ENCODE measurements at regions not wholly inside any gene's neighbourhood (a gene's known extent, or its start where the extent isn't known, plus 50 kb on each side); places are given as distances from the start of the nearest gene placed in this dataset.

DNA sequence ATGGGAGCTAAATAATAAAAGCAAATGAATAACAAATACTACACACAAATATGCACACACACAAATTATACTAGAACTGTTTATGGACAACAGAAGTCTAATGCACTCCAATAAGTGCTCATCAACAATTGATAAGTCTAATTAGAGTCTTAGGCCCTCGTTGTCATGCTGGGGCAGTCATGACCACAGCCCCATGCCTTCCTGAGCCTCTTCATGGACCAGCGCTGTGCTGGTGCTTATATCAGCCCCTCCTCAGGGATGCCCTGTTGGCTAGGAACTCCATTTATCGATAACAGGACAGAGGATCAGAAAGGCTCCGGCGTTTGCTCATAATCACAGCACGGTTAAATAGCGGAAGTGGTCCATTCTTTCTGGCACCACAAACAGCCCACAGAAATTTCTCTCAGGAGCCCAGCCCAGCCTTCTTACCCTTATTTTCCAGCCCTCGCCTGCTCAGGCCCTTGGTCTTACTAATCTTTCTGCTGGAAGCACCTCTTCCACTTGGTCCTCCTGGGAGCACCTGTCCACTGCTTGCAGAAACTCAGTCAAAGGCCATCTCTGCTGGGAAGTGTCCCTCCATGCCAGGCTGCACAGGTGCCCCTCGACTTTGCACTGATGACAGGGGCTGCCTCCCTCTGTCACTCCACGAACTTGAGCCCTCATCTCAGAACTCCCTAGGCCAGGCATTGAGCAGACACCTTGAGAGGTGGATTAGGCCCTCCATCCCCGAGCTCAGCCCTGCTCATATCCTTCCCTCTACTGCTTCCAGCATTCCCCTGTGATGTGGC lies 500.2 kb upstream of the HS6ST1 start:
- no peak for DNase-seq (ENCODE audit: low read depth)

DNA sequence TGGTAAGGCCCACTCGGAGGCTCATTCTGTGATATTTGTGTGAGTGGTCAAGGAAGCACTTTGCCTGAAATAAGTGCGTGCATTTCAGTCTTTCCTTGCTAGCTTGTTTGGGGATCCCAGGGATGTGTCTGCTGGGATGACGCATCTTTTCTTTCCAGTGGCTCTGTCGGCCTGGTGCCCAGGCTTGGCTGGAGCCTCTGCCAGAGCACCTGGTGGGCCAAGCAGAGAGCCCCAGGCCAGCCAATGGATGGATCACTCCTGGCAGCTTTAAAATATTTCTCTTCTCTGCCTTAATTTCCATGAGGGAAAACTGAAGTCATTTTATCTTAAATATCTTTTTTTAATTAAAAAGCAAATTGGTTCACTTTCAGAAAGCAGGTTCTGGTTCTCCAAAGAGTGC lies 501.8 kb upstream of the HS6ST1 start:
- no peak for DNase-seq (ENCODE audit: low read depth)

DNA sequence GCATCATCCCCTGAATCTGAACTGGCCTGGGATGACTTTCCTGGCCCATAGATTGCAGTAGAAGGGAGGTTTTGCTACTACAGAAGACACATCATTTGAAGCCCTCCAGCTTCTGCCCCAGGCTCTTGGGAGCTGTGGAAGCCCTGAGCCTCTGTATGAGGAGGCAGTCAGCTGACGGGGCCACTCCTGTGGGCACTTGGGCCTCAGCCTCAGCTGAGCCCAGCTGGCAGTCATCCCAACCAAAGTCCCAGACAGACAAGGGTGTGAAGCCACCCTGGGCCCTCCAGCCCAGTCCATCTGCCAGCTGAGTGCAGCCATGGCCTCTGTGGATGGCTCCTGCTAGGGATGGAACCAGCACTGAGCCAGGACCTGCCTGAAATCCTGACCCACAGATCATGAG lies 502.3 kb upstream of the HS6ST1 start:
- DNase-seq (ENCODE audit: low read depth): no peak

DNA sequence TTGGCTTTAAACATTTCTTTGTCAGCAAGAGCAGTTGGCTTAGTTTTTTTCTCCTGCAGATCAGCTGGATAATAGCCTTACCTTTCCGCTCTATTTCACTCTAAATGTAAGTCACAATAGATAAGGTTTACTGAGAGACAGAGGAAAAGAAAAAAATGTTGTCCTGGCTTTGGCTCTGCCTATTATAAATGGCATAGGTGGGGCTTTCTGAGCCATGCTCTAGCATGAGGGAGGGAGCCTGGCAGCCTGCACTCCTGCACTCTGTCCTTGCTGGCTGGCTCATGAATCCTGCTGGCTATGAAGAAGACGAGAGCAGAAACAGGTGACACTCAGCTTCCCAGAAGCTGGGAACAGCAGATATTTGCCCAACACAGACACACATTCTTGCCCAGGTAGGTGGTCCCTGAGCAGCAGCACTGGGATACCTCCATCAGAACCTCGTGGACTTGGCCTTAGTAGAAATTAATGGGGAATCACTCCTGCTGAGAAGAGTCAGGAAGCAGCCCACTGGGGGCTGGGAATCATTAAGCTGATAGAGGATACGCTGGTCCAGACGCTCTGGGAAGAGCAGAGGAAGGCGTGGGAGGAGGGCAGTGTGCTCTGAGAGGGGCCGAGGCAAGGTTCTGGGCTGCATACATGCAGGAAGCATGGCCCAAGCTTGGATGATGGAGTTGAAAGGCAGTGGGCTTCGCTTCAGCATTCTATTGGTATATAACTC lies 514.4 kb upstream of the HS6ST1 start:
- DNase-seq (ENCODE audit: low read depth): no peak

DNA sequence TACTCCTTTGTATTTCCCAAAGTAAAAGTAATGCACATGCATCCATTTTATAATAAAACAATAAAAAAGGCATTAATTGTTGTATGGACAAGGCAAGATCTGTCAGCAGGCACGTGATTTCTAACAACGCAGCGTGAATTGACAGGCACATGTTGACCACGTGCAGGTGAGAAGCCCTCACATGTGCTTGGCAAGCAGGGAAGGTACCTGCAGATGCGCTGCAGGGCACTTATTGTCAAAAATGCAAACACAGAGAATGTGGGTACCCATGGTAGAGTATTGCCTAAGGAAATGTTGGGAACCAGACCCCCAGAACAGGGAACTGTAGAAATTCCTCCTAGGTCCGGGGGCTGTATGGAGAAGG lies 515.0 kb upstream of the HS6ST1 start:
- no peak for DNase-seq (ENCODE audit: low read depth)

DNA sequence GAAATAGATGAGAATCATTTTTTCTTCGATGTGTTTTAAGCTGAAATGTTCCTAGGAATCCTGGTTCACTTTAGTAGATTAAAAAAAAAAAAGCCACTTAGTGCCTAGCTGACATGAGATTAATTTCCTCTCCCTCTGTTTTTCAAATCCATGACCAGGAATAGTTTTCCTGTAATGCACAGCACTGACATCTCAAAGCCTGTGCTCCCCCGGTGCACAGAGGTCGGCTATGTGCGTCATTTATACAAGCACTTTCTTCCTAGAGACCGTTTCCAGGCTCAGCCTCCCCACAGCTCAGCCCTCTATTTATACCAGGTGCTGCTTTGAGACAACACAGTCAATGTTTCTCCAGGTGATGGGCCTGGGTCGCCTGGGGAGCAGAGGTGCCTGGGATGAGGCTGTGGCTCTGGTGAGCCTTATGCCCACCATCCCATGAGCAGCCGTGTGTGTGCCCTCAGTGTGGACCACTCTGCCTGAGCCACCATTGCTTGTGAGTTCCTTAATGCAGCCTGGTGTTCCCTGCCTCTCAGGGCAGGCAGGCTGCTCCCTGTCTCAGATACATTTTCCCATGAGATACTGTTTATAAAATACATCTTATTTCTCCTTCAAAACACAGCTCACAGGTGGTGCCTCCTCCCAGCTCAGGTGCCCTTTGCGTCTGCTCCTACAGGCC lies 515.7 kb upstream of the HS6ST1 start:
- DNase-seq (ENCODE audit: low read depth): no peak

DNA sequence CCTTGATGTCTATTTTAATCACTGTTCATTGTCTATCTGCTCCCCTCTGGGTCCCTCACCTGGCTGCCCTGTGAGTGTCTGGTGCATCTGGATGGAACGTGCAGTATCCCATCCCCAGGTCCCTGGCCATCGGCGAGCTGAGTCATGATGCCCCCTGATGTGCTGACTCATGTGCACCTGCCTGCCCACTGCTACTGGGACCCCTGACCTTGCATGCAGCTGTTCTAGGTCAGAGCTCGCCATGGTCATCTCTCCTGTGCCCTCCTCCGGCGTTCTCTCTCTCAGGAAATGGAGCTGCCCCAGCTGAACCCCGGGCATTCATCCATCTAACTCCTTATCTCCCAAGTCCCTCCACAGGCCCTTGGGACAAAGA lies 516.2 kb upstream of the HS6ST1 start:
- no peak for DNase-seq (ENCODE audit: low read depth)

DNA sequence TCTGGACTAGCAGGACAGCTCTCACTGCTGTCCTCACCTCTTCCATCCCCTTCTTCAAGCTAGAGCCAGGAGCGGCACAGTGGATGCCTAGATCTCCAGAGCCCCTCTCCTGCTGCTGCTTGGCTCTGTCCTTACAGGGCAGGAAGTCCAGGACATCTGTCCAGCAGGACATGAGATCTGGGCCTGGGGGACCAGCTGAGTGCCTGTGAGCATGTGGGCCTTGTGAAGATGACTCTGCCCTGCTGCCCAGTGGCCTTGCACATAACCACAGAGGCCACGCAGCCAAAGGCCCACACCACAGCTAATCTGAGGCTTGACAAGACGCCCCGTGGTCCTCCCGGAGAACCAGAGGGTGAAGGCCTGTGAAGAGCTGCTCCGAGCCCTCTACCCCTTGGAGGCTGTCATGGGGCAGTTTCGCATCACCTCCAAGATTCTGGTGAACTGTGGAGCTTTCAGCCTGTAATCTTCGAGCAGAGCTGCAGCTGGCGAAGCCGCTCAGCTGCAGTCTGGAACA lies 516.7 kb upstream of the HS6ST1 start:
- DNase-seq (ENCODE audit: low read depth): no peak

DNA sequence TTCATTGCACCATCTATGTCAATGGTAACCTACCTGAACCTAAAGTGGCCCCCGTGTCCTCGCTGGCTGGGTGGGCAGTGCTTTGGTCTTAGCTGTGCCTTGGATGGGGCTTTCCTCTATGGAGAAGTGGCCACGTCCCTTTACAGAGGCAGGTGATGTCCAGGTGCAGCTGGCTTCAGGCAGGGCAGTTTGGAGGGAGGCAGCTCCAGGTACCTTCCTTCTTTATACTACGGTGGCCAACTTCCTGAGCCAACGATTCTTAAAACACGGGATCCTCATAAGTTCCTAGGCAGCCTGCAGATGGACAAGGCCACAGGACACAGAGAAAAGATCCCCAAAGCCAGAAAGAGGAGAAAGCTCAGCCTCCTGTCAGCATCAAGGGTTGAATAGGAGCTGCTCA lies 517.3 kb upstream of the HS6ST1 start:
- DNase-seq (ENCODE audit: low read depth): no peak

DNA sequence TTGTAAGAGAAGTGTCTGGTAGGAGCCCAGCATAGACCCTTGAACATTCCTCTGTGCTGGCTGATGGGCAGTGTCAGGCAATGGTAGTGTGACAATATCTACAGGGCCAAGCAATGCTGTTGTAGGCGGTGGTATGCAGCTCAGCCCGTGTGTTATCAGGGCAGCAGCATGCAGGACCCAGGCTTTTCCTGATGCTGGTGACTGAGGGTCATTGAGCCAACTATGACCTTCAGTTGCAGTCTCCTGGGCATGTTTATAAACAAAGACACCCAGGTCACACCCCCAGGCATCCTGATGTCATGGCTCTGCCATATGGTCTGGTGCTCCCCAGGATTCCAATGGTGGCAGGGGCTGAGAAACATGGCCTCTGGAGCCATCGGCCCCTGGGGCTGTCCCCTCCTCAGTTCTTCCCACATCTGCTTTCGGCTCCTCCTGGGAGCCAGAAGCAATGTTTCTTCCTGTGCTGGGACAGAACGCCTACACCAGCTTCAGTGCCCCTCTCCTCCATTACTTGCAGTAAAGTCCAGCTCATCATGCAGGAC lies 518.0 kb upstream of the HS6ST1 start:
- no peak for DNase-seq (ENCODE audit: low read depth)

DNA sequence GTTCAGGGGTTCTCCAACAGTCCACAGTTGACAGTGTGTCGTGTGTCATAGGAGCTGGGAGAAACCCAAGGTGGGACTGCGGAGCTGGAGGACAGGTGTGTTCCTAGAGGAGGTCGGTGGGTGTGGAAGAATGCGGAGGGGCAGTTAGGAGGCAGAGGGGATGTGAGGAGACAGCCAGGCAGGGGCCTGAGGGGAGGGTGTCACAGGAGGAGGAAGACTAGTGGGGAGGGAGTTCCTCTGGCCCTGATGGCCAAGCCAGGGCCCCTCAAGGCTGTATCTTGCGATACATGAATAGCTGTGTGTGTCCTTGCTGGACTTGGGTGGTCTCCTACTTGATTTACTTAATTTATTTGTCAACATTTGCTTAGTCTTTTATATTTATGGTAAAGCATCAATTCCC lies 519.6 kb upstream of the HS6ST1 start:
- no peak for DNase-seq (ENCODE audit: low read depth)

DNA sequence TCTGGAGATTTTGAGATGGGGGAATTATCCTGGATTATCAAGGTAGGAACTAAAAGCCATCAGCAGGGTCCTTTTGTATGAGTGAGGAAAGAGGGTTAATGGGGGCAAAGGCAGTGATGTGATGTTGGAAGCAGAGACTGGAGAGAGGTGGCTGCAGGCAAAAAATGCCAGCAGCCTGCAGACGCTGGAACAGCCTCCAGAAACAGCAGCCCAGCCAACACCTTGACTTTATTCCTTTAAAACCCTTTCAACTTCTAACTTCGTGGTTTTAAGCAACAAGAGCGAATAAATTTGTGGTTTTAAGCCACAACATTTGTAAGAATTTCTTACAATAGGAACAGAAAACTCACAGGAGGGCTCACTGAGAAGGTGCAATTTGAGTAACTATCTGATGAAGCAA lies 523.1 kb upstream of the HS6ST1 start:
- no peak for DNase-seq (ENCODE audit: low read depth)

DNA sequence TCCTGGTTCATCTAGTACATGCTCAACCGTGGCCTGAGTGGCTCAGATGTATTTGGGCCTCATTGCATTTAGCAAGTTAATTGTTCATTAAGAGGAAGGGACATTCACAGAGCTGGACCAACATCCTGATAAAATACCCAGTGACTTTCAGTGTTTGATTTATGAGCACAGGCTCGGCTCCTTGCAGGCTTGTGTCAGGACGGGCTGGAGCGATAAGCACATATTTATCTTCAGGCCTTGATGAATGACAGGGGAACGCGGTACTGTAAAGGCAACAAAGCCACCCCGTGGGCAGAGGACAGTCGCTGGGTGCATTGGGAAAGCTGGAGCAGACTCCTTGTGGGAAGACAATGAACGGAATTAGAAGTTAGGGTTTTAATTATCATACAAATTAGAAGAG lies 548.6 kb upstream of the HS6ST1 start:
- DNase-seq (ENCODE audit: low read depth): no peak

DNA sequence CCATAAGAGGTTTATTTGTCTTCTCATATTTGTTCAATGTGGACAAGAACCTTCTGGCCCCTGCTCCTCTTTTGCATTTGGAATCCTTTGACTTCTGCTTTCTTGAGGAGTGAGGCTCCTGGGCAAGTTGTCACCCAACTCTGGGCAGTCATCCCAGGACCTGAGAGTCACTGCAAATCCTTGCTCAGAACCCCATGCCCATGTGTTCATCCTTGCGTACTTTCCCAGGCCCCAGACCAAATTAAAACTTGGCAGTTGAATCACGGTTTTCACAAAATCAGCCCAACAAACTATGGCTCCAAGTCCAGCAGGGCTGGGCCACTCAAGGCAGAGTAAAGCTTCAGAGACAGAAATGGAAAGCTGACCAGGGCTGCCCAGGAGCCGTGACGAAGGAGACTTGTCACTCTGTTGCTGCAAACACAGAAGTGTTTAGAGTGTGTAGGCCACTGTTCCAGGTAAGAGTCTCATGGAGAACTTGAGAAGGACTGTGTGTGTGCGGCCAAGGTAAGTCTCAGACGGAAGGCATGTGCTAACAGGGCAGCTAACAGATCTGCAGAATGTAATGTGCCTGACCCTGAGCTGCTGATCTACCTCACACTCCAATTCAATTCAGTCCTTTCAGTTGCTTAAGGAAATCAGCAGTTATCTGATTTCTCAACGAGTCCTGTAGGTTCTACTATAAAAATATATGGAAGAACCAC lies 549.4 kb upstream of the HS6ST1 start:
- no peak for DNase-seq (ENCODE audit: low read depth)

DNA sequence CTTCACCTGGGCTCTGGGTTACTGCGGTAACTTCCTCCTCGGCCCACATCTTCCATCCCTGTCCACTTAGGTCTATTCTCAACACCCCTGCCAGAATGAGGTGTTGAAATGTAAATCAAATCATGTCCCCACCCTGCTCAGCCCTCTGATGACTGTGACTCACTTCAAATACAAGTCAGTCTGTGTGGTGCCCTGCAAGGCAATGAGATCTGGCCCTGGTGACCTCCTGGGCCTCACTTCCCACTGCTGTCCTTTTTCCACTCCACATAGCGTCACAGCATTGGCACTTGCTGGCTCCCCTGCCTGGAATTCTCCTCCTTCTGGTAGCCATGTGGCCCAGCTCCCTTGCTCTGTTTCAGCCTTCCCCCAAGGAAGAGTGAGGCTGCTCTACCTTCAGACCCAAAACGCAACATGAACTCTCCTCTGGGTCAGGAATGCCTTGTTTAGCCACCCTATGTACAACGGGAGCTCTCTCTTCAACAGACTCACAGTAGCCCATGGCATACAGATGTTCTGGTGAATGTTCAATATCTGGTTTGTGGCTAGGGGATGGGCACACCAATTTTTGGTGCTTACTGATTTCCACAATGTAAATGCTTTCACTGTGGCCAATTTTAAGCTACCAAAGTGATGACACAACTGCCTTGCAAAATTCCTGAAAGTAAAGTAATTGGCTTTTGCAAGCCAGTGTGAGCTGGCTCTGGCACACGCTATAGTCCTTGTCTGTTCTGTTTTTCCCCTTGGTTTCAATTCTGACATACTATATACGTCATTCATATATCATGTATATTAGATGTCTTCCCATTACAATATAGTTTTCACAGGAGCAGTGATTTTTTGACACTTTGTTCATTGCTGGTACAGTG lies 550.3 kb upstream of the HS6ST1 start:
- DNase-seq (ENCODE audit: low read depth): no peak

DNA sequence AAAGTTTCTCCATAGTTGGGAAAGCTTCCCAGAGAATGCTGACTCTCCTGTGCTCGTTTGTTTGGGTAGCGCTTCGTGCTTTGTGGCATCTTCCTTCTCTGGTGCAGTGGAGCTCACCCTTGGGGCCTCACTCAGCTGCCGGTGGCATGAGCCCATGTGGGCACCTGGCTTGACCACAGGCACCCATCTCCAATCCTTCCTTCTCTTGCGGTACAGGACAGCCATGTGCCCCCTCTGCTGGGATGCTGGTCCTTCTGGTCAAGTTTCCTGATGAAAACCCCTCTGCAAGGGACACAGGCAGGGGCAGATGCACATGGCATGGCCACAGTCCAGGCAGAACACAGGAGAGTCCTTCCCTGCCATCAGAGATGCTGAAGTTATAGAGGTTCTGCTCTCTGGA lies 555.9 kb upstream of the HS6ST1 start:
- no peak for DNase-seq (ENCODE audit: low read depth)

DNA sequence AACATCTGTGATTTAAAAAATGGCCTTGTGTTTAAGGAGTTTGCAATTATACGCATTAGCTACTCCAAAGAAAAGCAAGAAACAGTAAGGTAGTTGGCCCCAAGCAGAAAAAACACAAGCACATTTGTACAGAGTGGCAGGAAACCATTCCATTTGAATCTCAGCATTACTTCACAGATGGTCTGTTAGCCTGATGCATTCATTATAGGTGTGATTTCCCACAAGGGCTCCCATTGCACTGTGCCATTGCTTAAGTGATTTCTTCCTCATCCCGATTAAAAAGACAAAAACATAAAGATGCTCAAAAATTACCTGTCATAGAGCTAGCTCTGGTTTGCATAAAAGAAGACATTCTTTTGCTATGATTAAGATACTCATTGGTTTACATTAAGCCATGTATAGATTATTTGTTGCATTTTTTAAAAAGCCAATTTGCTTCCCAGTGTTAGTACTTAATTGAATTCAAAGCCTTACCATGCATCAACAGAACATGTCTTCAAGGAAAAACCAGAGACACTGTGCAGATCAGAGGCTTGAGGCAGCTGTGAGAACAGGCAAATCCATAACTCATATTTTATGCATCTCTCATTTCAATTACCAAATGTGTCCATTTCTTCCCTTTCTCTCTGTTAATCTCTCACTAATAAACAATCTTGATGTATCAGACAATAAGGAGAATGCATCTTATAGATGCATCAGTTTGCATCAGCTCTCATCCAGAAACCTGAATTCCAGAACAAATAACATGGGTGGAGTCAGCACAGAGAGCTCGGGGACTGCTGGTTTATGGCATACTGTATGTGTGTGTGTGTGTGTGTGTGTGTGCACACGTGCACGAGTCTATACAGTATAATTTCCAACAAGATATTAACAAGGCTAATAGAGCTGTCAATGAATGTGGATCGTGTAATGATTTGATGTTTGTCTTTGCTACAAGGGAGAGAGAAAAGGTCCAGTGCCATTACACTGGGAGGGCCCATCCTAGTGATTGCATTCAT lies 558.6 kb upstream of the HS6ST1 start:
- DNase-seq (ENCODE audit: low read depth): no peak

DNA sequence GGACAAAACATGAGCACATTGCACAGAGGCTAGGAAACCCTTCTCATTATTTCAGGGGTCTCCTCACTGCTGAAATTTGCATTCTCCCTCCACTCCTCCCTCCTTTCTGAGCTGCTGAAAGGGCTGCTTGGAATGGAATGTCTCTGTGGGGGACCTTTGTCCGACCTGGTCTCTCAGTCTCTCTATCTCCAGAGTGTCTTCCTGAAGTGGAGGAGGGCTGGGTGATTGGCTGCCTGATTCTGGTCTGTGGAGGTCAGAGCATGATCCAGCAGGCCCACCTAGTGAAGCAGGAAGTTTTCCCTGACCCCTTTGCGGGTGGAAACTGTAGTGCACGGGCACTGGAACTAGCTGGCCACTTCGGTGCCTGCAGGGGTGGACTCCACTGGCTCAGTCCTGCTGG lies 560.5 kb upstream of the HS6ST1 start:
- DNase-seq (ENCODE audit: low read depth): no peak

DNA sequence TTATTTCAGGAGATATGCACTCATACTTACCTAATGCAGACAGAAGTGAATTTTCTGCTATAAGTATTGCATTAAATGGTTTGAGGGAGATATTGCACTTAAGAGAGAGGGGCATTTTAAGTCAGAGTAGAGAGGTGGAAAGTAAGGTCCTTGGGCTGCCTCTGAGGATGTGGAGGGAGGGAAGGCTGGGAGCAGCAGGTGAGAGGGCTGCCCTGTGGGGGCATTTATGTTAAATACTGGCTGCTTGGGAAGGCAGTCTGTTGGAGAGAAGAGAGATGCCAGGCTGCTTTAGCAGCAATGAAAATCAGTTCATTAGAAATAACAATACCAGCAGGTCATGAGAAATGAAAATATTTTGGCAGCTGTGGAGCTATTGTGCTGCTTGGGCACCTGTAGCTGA lies 576.2 kb upstream of the HS6ST1 start:
- no peak for DNase-seq (ENCODE audit: low read depth)

Measured in amniotic epithelial cell (primary cell).